ENCODE measurements at regions not wholly inside any gene's neighbourhood (a gene's known extent, or its start where the extent isn't known, plus 50 kb on each side); places are given as distances from the start of the nearest gene placed in this dataset.

- Histone ChIP-seq H3K79me1 (ENCODE audit: low read depth in 1 of 2, low read length in 2 of 2) (no peaks in the 10 kb centered on the region), H3K14ac (replicated peaks; ENCODE audit: low read depth, low read length) (no peak overlapping the region), H3K9me1 (ENCODE audit: insufficient read depth, low read length) (no peaks in the 10 kb centered on the region), H3K4me3 (ENCODE audit: insufficient read depth, low read depth, low read length) (no peak overlapping the region), H2BK15ac (ENCODE audit: low read depth, low read length) (no peak overlapping the region), H3K9ac (ENCODE audit: low read depth, low read length) (no peak overlapping the region), H2AFZ (replicated peaks; ENCODE audit: low read length, poor library complexity) (no peak overlapping the region), H3K27ac (ENCODE audit: insufficient read depth, low read length) (no peak overlapping the region), H4K5ac (ENCODE audit: low read depth, low read length) (no peak overlapping the region), H2BK120ac (ENCODE audit: low read depth, low read length) (no peak overlapping the region), H4K91ac (ENCODE audit: insufficient read depth, low read depth, low read length) (no peak overlapping the region), H2AK5ac (ENCODE audit: low read depth, low read length) (no peak overlapping the region), H2AK9ac (replicated peaks; ENCODE audit: low read depth, low read length, poor library complexity) (no peak overlapping the region), H4K20me1 (ENCODE audit: insufficient read depth, low read length) (no peaks in the 10 kb centered on the region), H3K4ac (ENCODE audit: low read depth, low read length) (no peak overlapping the region), H3K23ac (ENCODE audit: low read depth, low read length) (no peak overlapping the region), H4K8ac (ENCODE audit: low read depth in 2 of 2, low read length in 2 of 2) (no peak overlapping the region), H2BK20ac (ENCODE audit: low read depth, low read length) (no peak overlapping the region), H3K36me3 (ENCODE audit: control insufficient read depth, insufficient read depth, low read length) (no peaks in the 10 kb centered on the region), H2BK5ac (ENCODE audit: low read depth, low read length, poor library complexity, severe bottlenecking) (no peak overlapping the region), H3K4me2 (ENCODE audit: low read depth, low read length) (no peak overlapping the region), H3K9me3 (ENCODE audit: control insufficient read depth, insufficient read depth, low read length) (peaks cover 24% of the 10 kb centered on the region), H3K27me3 (ENCODE audit: control insufficient read depth, insufficient read depth, low read length) (no peaks in the 10 kb centered on the region), H3K56ac (ENCODE audit: extremely low read depth, insufficient read depth, low read length) (no peak overlapping the region), H3K18ac (ENCODE audit: low read depth, low read length) (no peak overlapping the region), H3K4me1 (ENCODE audit: control insufficient read depth, insufficient read depth, low read length) (no peaks in the 10 kb centered on the region)
- ATAC-seq (ENCODE audit: low read depth) (no peak), DNase-seq (no peak)
- ChIA-PET POLR2A (ENCODE audit: unreplicated experiment) (no interaction called here), CTCF (no interaction called here)
- dilution Hi-C loops (cut with HindIII; ENCODE audit: low sequenced_read_pairs, unreplicated experiment) = no loop called here
- no TSS peak for BruUV-seq (replicated peaks)
- intact Hi-C loops (cut with micrococcal nuclease) = no loop called here
- WGBS, 2 experiments (ENCODE audit: extremely low coverage in 2 of 2, insufficient read length in 1 of 2) = no CpG with 5 or more reads among the region's 1 CpG
- in situ Hi-C loops (cut with MboI; ENCODE audit: low sequenced_read_pairs) = no loop called here
- TF ChIP-seq MAFK (IDR thresholded peaks at IDR 0.05; ENCODE audit: low read depth, low read length) = no peak
- TF ChIP-seq MAZ (IDR thresholded peaks at IDR 0.05; ENCODE audit: borderline replicate concordance, low read depth, low read length) = no peak
- no peak for TF ChIP-seq RCOR1 (IDR thresholded peaks at IDR 0.05; ENCODE audit: insufficient replicate concordance, low read length)
- no peak for TF ChIP-seq USF2 (IDR thresholded peaks at IDR 0.05; ENCODE audit: low read depth, low read length)
- TF ChIP-seq CEBPB (IDR thresholded peaks at IDR 0.05; ENCODE audit: low read depth, low read length) = no peak
- TF ChIP-seq CHD1 (IDR thresholded peaks at IDR 0.05; ENCODE audit: low read depth, low read length) = no peak
- TF ChIP-seq POLR2A (IDR thresholded peaks at IDR 0.05; ENCODE audit: low read depth, low read length) = no peak
- TF ChIP-seq NFE2L2 (IDR thresholded peaks at IDR 0.05; ENCODE audit: low read depth, low read length) = no peak
- TF ChIP-seq RFX5 (IDR thresholded peaks at IDR 0.05; ENCODE audit: low read depth, low read length) = no peak
- no peak for TF ChIP-seq CTCF (conservative IDR thresholded peaks at IDR 0.05; ENCODE audit: low read depth, low read length)
- no peak for TF ChIP-seq BHLHE40 (IDR thresholded peaks at IDR 0.05; ENCODE audit: low read depth, low read length)
- TF ChIP-seq RAD21 (IDR thresholded peaks at IDR 0.05; ENCODE audit: low read length) = no peak
- TF ChIP-seq ELK1 (IDR thresholded peaks at IDR 0.05; ENCODE audit: borderline replicate concordance, low read depth, low read length) = no peak
- no peak for TF ChIP-seq SMC3 (IDR thresholded peaks at IDR 0.05; ENCODE audit: low read depth, low read length)
- no peak for TF ChIP-seq FOS (IDR thresholded peaks at IDR 0.05; ENCODE audit: low read depth, low read length)
- no peak for TF ChIP-seq MXI1 (IDR thresholded peaks at IDR 0.05; ENCODE audit: borderline replicate concordance, low read depth, low read length)
These were observed 903.8 kb downstream of the BCL11B start for GRCh38 chr14:98368221-98368620.

Measured in IMR-90 (cell line).